WI38 (cell line): ENCODE measurements at regions not wholly inside any gene's neighbourhood (a gene's known extent, or its start where the extent isn't known, plus 50 kb on each side); places are given as distances from the start of the nearest gene placed in this dataset.

Source experiments
- H3K4me3 ChIP-seq: 2 replicates; pipeline ENCODE4 v1.5.1; 2011; ENCODE audit warnings: low read depth, mild to moderate bottlenecking, control low read depth, low read length
- TF ChIP-seq, protein P1 (sequence below): IDR thresholded peaks from 2 replicates; pipeline ENCODE4 v1.5.1; 2012; ENCODE audit warnings: low read depth, mild to moderate bottlenecking, control low read depth, low read length

DNA sequence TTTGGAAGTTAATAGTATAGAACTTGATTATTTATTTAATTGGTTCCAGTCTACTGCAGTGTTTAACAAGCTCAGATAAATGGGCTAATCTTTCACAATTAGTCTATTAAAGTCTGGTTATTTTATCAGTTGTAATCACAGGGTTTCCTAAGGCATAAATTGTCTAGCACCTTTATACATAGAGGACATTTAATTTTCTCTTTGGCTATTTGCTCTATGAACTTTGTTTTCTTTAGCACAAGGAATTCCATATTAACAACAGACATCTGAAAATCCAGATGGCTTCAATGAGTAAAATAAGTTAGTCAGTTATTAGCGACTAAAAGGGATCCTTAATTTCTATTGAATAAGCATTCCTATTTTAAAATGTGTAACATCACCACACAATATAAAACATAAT lies 1350.8 kb upstream of the SLC10A2 start:
- H3K4me3 ChIP-seq, result no peak overlapping the region
- TF ChIP-seq, protein P1, sequence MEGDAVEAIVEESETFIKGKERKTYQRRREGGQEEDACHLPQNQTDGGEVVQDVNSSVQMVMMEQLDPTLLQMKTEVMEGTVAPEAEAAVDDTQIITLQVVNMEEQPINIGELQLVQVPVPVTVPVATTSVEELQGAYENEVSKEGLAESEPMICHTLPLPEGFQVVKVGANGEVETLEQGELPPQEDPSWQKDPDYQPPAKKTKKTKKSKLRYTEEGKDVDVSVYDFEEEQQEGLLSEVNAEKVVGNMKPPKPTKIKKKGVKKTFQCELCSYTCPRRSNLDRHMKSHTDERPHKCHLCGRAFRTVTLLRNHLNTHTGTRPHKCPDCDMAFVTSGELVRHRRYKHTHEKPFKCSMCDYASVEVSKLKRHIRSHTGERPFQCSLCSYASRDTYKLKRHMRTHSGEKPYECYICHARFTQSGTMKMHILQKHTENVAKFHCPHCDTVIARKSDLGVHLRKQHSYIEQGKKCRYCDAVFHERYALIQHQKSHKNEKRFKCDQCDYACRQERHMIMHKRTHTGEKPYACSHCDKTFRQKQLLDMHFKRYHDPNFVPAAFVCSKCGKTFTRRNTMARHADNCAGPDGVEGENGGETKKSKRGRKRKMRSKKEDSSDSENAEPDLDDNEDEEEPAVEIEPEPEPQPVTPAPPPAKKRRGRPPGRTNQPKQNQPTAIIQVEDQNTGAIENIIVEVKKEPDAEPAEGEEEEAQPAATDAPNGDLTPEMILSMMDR, result no peak

DNA sequence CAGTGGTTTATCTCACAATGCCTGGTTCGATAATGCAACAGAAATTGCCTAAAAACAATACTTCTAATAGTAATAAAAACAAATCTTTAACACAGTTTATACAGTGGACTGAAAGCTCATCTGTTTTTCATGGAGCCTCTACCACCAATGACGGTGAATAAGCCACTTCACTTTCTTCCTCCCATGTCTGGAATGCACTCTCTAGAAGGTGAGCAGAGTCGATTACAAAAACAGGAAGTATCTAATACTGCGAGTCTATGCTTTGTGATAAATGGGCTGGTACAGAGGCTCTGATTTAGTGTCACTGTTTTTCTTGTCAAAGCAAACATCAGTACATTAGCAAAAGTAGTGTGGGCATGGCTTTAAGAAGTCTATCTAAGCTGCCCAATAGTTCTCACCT lies 1348.6 kb upstream of the SLC10A2 start:
- no peak overlapping the region for H3K4me3 ChIP-seq
- TF ChIP-seq, protein P1, result no peak

DNA sequence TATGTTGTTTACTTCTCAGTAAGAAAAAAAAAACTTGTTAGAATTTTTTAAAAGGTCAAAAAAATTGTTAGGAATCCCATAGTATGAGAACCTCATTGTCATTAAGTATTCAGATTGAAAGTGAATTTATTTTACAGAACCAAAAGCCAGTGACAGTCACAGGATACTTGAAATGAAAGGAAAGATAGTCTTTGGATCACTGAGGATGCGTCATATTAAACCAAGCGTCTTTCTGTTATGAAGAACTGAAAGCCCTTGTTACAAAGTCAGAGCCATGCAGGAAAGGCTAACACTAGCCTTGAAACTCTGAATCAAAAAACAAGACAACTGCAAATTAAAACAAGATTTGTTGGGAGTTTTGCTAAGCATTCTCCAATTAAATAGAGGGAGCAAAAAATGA lies 1348.0 kb upstream of the SLC10A2 start:
- H3K4me3 ChIP-seq, result no peak overlapping the region
- TF ChIP-seq, protein P1, result no peak

DNA sequence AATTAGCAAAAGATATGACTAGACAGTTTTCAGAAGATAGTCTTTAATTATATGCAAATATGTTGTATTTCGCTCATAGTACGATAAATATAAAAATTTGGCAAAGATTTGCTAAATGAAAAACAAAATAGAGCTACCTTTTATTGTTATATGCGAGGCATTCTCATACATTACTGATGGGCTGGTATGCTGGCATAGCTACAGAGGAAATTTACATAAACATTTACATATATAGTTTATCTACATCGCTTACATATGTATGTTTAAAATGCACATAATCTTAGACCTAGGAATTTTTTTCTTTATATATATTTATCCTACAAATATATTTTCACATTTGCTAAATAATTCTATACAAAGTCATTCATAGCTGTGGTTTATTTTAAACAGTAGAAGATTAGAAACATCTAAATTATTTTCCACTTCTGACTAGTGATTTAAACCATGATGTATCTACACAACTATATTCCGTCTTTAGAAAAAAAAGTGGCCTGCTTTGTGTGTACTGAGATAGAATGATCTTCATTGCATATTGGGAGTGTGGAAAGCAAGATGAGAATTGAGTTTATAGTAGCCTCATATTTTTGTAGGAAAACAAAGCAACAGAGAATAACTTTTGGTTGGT lies 1345.0 kb upstream of the SLC10A2 start:
- TF ChIP-seq, protein P1, result no peak
- no peak overlapping the region for H3K4me3 ChIP-seq

DNA sequence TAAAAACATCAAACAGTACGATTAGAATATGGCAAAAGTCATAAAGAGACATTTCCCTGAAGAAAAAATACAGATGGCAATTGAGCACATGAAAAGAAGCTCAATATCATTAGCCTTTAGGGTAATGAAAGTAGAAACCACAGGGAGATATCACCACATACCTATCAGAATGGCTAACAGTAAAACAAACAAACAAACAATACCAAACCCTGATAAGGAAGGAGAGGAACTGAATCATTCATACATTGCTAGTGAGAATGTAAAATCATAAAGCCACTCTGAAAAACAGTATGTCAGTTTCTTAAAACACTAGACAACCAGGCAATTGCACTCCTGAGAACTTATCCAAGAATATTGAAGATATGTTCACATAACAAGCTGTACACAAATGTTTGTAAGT lies 1342.5 kb upstream of the SLC10A2 start:
- no peak overlapping the region for H3K4me3 ChIP-seq
- TF ChIP-seq, protein P1, result no peak

DNA sequence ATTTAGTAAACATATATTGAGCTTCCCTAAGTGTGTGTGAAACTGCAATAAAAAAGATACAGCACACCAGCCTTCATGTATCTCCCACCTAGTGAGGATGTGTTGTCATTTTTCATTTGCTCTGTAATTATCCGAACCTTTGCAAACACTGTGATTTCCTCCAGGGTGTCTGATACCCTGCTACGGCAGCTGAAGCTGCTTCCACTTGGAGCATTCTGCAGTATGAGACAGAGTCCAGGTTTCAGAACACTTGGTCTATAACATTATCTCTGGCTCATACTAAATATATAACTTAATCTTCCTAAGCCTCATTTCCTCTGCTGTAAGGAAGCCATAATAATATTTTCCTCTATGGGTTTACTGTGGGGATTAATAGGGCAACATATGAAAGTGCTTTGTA lies 1338.1 kb upstream of the SLC10A2 start:
- H3K4me3 ChIP-seq, result no peak overlapping the region
- TF ChIP-seq, protein P1, result no peak

DNA sequence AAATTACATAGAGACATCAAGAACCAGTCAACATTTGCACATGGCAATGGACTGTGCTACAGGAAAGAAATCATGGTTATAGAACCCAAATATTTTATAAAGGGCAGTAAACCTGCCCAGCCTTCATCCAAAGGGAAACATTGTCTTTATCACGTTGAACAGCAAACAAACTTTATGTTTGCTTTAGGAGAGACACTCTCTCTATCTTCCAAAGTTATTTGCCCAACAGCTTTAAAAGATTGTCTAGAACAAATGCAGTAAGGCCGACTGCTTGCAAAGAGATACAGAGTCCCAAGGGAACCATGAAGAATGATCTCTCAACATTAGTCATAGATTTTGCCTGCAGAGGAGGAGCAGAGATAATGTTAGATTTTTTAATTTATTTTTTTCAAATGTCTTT lies 1323.5 kb upstream of the SLC10A2 start:
- TF ChIP-seq, protein P1, result no peak

More for the DNA sequence above, 1323.5 kb upstream of the SLC10A2 start:
- H3K4me3 ChIP-seq, result no peak overlapping the region
